Calu3 (cell line): ENCODE measurements at regions not wholly inside any gene's neighbourhood (a gene's known extent, or its start where the extent isn't known, plus 50 kb on each side); places are given as distances from the start of the nearest gene placed in this dataset.
"Not testable (repeated sequence)": the region's sequence is repeated elsewhere in the genome, so short reads cannot be mapped to it uniquely, and the experiment has no call there.

Experiments used
- BruUV-seq: library from RNA; stranded (reverse); fragments of 400-500 nt; replicated peaks from 2 replicates; lab custom pipeline; 2021; lab: Mats Ljungman, UMichigan
- CTCF ChIA-PET: fragments of 300-600 bp; sonication (Branson Sonifier 250); formaldehyde crosslinking; loops from one replicate; lab custom pipeline; 2022; ENCODE audit warnings: antibody characterized with exemption; lab: Charles Lee
- DNase-seq: peaks from one replicate; pipeline ENCODE4 v3.0.0; 2022
- H3K27ac Mint-ChIP-seq: one replicate; pipeline ENCODE4 v1.8.0; 2022; ENCODE audit warnings: mixed read lengths; ENCODE audit not compliant: unreplicated experiment
- H3K27me3 Mint-ChIP-seq: one replicate; pipeline ENCODE4 v1.8.0; 2022; ENCODE audit warnings: mixed read lengths; ENCODE audit not compliant: unreplicated experiment
- H3K36me3 Mint-ChIP-seq: one replicate; pipeline ENCODE4 v1.8.0; 2022; ENCODE audit warnings: mild to moderate bottlenecking, moderate library complexity, mixed read lengths; ENCODE audit not compliant: insufficient read depth, unreplicated experiment
- H3K4me1 Mint-ChIP-seq: one replicate; pipeline ENCODE4 v1.8.0; 2022; ENCODE audit warnings: mild to moderate bottlenecking, low read depth, mixed read lengths; ENCODE audit not compliant: unreplicated experiment
- H3K4me3 Mint-ChIP-seq: one replicate; pipeline ENCODE4 v1.8.0; 2022; ENCODE audit warnings: mild to moderate bottlenecking, low read depth, moderate library complexity, mixed read lengths; ENCODE audit not compliant: unreplicated experiment
- H3K9me3 Mint-ChIP-seq: one replicate; pipeline ENCODE4 v1.8.0; 2022; ENCODE audit warnings: low read depth, mixed read lengths; ENCODE audit not compliant: unreplicated experiment
- intact Hi-C: fragments of 100-400 bp; cut with micrococcal nuclease; formaldehyde crosslinking; loops from one replicate; pipeline ENCODE4 v1.10.0; 2022; ENCODE audit not compliant: unreplicated experiment

DNA sequence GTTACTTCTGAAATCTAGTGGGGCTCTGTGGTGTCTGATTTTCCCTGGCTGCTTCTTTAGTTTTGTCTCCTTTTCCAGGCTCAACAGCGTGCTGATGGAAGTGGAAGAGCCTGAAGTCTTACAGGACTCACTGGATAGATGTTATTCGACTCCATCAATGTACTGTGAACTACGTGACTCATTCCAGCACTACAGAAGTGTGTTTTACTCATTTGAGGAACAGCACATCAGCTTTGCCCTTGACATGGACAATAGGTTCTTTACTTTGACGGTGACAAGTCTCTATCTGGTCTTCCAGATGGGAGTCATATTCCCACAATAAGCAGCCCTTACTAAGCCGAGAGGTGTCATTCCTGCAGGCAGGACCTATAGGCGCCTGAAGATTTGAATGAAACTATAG lies 51.1 kb downstream of the NBPF8 start:
- not testable (repeated sequence) for BruUV-seq, H3K9me3 Mint-ChIP-seq, H3K4me1 Mint-ChIP-seq

DNA sequence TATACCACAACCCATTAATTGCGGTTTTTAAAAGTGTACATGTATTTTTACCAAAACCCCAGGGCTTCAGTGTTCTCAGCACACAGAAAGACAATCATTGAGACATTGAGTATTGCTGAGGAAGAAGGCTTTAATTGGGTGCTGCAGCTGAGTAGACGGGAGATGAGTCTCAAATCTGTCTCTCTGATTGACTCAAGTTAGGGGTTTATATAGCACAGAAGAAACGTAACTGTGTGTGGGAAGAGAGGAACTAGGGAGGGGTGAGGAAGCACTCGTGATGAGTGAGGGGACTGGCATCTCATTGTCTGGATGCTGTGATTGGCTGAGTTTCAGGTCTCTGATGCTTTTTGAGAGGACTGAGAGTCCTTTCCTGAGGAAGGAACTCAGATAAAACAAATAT lies 62.8 kb downstream of the NBPF8 start:
- H3K36me3 Mint-ChIP-seq, H3K27ac Mint-ChIP-seq, CTCF ChIA-PET, DNase-seq, H3K4me1 Mint-ChIP-seq, BruUV-seq, intact Hi-C loops, H3K27me3 Mint-ChIP-seq, H3K4me3 Mint-ChIP-seq, H3K9me3 Mint-ChIP-seq: not testable (repeated sequence)

More for the DNA sequence above, 51.1 kb downstream of the NBPF8 start:
- DNase-seq, H3K27me3 Mint-ChIP-seq, H3K4me3 Mint-ChIP-seq, intact Hi-C loops, H3K36me3 Mint-ChIP-seq, H3K27ac Mint-ChIP-seq, CTCF ChIA-PET: not testable (repeated sequence)

DNA sequence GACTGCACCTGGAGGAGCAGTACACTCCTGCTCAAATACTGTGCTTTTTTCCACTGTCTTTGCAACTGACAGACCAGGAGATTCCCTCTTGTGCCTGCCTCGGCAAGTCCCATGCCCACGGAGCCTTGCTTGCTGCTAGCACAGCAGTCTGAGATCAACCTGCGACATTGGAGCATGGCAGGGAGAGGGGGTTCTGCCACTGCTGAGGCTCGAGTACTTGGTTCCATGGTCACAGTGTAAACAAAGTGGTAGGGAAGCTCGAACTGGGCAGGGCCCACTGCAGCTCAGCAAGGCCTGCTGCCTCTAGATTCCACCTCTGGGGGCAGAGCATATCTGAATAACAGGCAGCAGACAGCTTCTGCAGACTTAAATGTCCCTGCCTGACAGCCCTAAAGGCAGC lies 63.6 kb downstream of the NBPF8 start:
- H3K4me3 Mint-ChIP-seq, H3K9me3 Mint-ChIP-seq, H3K4me1 Mint-ChIP-seq, H3K36me3 Mint-ChIP-seq, BruUV-seq, intact Hi-C loops, CTCF ChIA-PET, H3K27me3 Mint-ChIP-seq, H3K27ac Mint-ChIP-seq, DNase-seq: not testable (repeated sequence)

DNA sequence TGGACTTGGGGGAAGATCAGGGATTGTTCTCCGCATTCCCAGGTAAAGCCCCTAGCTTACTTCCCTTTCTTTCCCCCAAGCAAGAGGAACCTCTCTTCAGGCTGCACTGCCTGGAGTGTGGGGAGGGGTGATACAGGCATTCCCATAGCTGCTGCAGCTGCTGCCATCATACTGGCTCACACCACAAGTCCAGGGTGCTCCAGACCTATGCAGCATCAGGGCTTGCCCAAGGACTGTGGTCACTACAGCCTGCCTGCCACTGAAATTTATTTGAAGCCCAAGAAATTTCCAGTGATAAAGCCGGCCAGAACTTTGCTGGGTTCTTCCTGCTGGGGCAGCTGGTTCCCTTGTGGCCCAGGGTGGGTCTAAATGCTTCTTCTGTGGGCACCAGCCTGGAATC lies 72.7 kb downstream of the NBPF8 start:
- CTCF ChIA-PET, H3K4me1 Mint-ChIP-seq, H3K36me3 Mint-ChIP-seq, DNase-seq, H3K27ac Mint-ChIP-seq, H3K4me3 Mint-ChIP-seq, H3K9me3 Mint-ChIP-seq, intact Hi-C loops, H3K27me3 Mint-ChIP-seq, BruUV-seq: not testable (repeated sequence)

DNA sequence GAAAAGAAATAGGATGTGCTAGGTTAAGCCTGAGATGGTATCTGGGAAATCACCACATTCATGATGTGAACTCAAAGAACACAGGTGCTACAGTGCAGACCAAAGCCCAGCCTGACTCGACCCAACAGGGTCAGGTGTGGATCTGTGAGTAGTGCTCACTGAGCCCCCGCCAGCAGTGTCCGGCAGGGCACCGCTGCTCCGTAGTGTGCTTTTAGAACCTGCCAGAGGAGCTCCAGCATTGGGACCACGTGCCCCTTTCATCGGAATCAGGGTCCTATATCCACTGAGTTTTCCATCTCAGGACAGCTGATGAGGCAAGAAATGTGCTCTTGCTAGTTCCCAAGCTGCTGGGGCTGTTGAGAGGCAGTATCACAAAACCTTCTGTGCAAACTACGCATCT lies 74.4 kb downstream of the NBPF8 start:
- BruUV-seq, H3K27me3 Mint-ChIP-seq, H3K4me1 Mint-ChIP-seq, H3K36me3 Mint-ChIP-seq, DNase-seq, H3K4me3 Mint-ChIP-seq, CTCF ChIA-PET, intact Hi-C loops, H3K9me3 Mint-ChIP-seq, H3K27ac Mint-ChIP-seq: not testable (repeated sequence)

DNA sequence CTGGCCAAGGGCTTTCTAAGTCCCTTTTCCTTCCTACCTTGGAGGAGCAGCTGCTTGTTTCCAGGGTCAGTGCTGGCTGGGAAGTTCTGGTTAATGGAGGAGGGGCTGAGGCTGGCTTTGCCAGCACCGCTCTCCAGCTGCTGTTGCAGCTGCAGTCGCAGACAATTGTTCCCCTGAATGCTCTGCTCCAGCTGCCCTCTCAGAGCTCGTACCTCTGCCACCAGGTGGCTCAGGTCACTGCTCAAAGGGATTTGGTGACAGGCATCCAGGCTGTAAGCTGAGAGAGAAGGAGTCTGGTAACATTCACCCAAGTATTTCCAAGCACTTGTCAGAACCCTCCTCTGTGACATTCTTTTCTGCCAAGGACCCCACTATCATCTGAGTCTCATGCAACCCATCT lies 82.3 kb downstream of the NBPF8 start:
- BruUV-seq, H3K4me1 Mint-ChIP-seq, DNase-seq, H3K4me3 Mint-ChIP-seq, H3K36me3 Mint-ChIP-seq, H3K27ac Mint-ChIP-seq, H3K9me3 Mint-ChIP-seq, intact Hi-C loops, CTCF ChIA-PET, H3K27me3 Mint-ChIP-seq: not testable (repeated sequence)

- CTCF ChIA-PET, H3K27me3 Mint-ChIP-seq, DNase-seq, H3K36me3 Mint-ChIP-seq, BruUV-seq, intact Hi-C loops, H3K4me3 Mint-ChIP-seq, H3K27ac Mint-ChIP-seq, H3K9me3 Mint-ChIP-seq, H3K4me1 Mint-ChIP-seq: not testable (repeated sequence)
Measured at GRCh38 chr1:120503284-120503683, 88.4 kb downstream of the NBPF8 start.

DNA sequence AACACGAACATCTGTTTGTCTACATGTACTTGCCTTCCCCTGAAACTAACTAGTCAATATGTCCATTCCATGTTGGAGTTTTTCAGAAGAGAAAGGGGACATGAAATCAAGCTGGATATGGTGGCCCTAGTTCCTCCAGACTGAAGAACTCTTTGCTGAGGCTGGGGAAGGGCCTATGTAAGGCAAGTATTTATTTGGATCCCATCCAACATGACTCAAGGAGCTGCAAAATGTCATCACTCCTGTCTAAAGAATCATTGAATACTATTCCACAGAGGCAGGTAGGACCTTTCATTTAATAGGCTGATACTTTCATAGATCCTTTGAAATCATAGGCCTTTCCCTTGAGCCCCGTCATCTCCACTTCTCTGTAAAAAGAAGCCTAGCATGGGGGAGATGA lies 91.5 kb downstream of the NBPF8 start:
- BruUV-seq, CTCF ChIA-PET, DNase-seq, H3K9me3 Mint-ChIP-seq, H3K36me3 Mint-ChIP-seq, H3K4me3 Mint-ChIP-seq, H3K4me1 Mint-ChIP-seq, H3K27me3 Mint-ChIP-seq, H3K27ac Mint-ChIP-seq, intact Hi-C loops: not testable (repeated sequence)

GRCh38 chr1:120508351-120508750 lies 93.5 kb downstream of the NBPF8 start:
- not testable (repeated sequence) for H3K9me3 Mint-ChIP-seq

GRCh38 chr1:120509258-120509657 lies 94.4 kb downstream of the NBPF8 start:
- H3K27me3 Mint-ChIP-seq, H3K27ac Mint-ChIP-seq, H3K4me3 Mint-ChIP-seq, intact Hi-C loops, H3K4me1 Mint-ChIP-seq, H3K9me3 Mint-ChIP-seq, H3K36me3 Mint-ChIP-seq, CTCF ChIA-PET, BruUV-seq, DNase-seq: not testable (repeated sequence)

More at GRCh38 chr1:120508351-120508750, 93.5 kb downstream of the NBPF8 start:
- DNase-seq, H3K36me3 Mint-ChIP-seq, H3K27me3 Mint-ChIP-seq, intact Hi-C loops, H3K27ac Mint-ChIP-seq, H3K4me3 Mint-ChIP-seq, H3K4me1 Mint-ChIP-seq, BruUV-seq, CTCF ChIA-PET: not testable (repeated sequence)
